ENCODE measurements at regions not wholly inside any gene's neighbourhood (a gene's known extent, or its start where the extent isn't known, plus 50 kb on each side); places are given as distances from the start of the nearest gene placed in this dataset.
A peak's percentile ranks its signal among the peaks of the same experiment; 100 is the strongest.

- no peak overlapping the region for H3K4me3 ChIP-seq (ENCODE audit: low read length)
- H3F3A ChIP-seq (ENCODE audit: insufficient read depth, low read length) = no peaks in the 10 kb centered on the region
- no peaks in the 10 kb centered on the region for H3K36me3 ChIP-seq (replicated peaks; ENCODE audit: insufficient read depth, low read length)
- H3K9ac ChIP-seq (ENCODE audit: low read length) = no peak overlapping the region
- no peaks in the 10 kb centered on the region for H3K4me1 ChIP-seq (ENCODE audit: low read length)
- H2AFZ ChIP-seq (ENCODE audit: low read length) = no peak overlapping the region
- DNase-seq = no peak
- no peak overlapping the region for H3K4me2 ChIP-seq (ENCODE audit: low read depth, low read length)
- no peaks in the 10 kb centered on the region for H4K20me1 ChIP-seq (ENCODE audit: insufficient read depth, low read length)
- no peak overlapping the region for H3K27ac ChIP-seq (ENCODE audit: low read length)
- H3K9me2 ChIP-seq (replicated peaks; ENCODE audit: insufficient read depth, low read length) = no peaks in the 10 kb centered on the region
- H3K9me3 ChIP-seq (replicated peaks; ENCODE audit: insufficient read depth, low read length) = no peaks in the 10 kb centered on the region
- H3K79me2 ChIP-seq (ENCODE audit: low read length) = no peaks in the 10 kb centered on the region
- H3K27me3 ChIP-seq (replicated peaks; ENCODE audit: insufficient read depth, low read length) = no peaks in the 10 kb centered on the region
- TF ChIP-seq, protein P1, sequence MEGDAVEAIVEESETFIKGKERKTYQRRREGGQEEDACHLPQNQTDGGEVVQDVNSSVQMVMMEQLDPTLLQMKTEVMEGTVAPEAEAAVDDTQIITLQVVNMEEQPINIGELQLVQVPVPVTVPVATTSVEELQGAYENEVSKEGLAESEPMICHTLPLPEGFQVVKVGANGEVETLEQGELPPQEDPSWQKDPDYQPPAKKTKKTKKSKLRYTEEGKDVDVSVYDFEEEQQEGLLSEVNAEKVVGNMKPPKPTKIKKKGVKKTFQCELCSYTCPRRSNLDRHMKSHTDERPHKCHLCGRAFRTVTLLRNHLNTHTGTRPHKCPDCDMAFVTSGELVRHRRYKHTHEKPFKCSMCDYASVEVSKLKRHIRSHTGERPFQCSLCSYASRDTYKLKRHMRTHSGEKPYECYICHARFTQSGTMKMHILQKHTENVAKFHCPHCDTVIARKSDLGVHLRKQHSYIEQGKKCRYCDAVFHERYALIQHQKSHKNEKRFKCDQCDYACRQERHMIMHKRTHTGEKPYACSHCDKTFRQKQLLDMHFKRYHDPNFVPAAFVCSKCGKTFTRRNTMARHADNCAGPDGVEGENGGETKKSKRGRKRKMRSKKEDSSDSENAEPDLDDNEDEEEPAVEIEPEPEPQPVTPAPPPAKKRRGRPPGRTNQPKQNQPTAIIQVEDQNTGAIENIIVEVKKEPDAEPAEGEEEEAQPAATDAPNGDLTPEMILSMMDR (IDR thresholded peaks at IDR 0.05; ENCODE audit: low read length) = no peak
- TF ChIP-seq EZH2 (optimal IDR thresholded peaks at IDR 0.05; ENCODE audit: low read depth, low read length) = no peak
- no peak for TF ChIP-seq EZH2phosphoT487 (IDR thresholded peaks at IDR 0.05; ENCODE audit: low read length)
Measured at GRCh38 chr11:32229576-32230240, 138.8 kb downstream of the RCN1 start.

- H3K9me3 ChIP-seq (replicated peaks; ENCODE audit: insufficient read depth, low read length) = no peaks in the 10 kb centered on the region
- no peaks in the 10 kb centered on the region for H3K27me3 ChIP-seq (replicated peaks; ENCODE audit: insufficient read depth, low read length)
- no peaks in the 10 kb centered on the region for H3K79me2 ChIP-seq (ENCODE audit: low read length)
- H3K4me2 ChIP-seq (ENCODE audit: low read depth, low read length) = no peak overlapping the region
- no peaks in the 10 kb centered on the region for H3K36me3 ChIP-seq (replicated peaks; ENCODE audit: insufficient read depth, low read length)
- H3K4me1 ChIP-seq (ENCODE audit: low read length) = no peaks in the 10 kb centered on the region
- H3K4me3 ChIP-seq (ENCODE audit: low read length) = no peak overlapping the region
- no peak for TF ChIP-seq EZH2 (optimal IDR thresholded peaks at IDR 0.05; ENCODE audit: low read depth, low read length)
- TF ChIP-seq, protein P1 (IDR thresholded peaks at IDR 0.05; ENCODE audit: low read length) = peak; percentile 86
- no peaks in the 10 kb centered on the region for H4K20me1 ChIP-seq (ENCODE audit: insufficient read depth, low read length)
- H3K9ac ChIP-seq (ENCODE audit: low read length) = no peak overlapping the region
- H3K9me2 ChIP-seq (replicated peaks; ENCODE audit: insufficient read depth, low read length) = no peaks in the 10 kb centered on the region
- no peak overlapping the region for H3K27ac ChIP-seq (ENCODE audit: low read length)
- H2AFZ ChIP-seq (ENCODE audit: low read length) = peak overlapping the region; percentile 25; the same call in 1 of the 2 replicates
- no peaks in the 10 kb centered on the region for H3F3A ChIP-seq (ENCODE audit: insufficient read depth, low read length)
- peak; percentile 63 for DNase-seq
Measured at GRCh38 chr11:32231909-32232493, 141.1 kb downstream of the RCN1 start.

DNA sequence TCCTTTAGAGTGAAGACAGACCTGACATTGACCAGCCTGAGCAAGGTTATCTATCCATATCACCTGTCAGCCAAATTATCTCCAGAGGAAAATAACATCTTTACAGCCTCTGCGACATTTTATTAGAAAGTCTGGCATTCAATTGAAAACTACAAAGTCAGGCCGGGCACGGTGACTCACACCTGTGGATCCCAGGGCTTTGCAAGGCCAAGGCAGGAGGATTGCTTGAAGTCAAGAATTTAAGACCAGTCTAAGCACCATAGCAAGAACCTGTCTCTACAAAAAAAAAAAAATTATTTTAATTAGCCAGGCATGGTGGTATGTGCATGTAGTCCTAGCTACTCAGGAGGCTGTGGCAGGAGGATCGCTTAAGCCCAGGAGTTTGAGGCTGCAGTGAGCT, 141.6 kb downstream of the RCN1 start:
- no peak overlapping the region for H3K27ac ChIP-seq (ENCODE audit: low read length)
- H3K36me3 ChIP-seq (replicated peaks; ENCODE audit: insufficient read depth, low read length) = no peaks in the 10 kb centered on the region
- H2AFZ ChIP-seq (ENCODE audit: low read length) = no peak overlapping the region
- H3K4me1 ChIP-seq (ENCODE audit: low read length) = no peaks in the 10 kb centered on the region
- no peak overlapping the region for H3K4me3 ChIP-seq (ENCODE audit: low read length)
- H3K9me3 ChIP-seq (replicated peaks; ENCODE audit: insufficient read depth, low read length) = no peaks in the 10 kb centered on the region
- H3K79me2 ChIP-seq (ENCODE audit: low read length) = no peaks in the 10 kb centered on the region
- H3K9me2 ChIP-seq (replicated peaks; ENCODE audit: insufficient read depth, low read length) = no peaks in the 10 kb centered on the region
- H3K9ac ChIP-seq (ENCODE audit: low read length) = no peak overlapping the region
- DNase-seq = no peak
- H4K20me1 ChIP-seq (ENCODE audit: insufficient read depth, low read length) = no peaks in the 10 kb centered on the region
- no peak overlapping the region for H3K4me2 ChIP-seq (ENCODE audit: low read depth, low read length)
- TF ChIP-seq, protein P1 (IDR thresholded peaks at IDR 0.05; ENCODE audit: low read length) = no peak
- TF ChIP-seq EZH2phosphoT487 (IDR thresholded peaks at IDR 0.05; ENCODE audit: low read length) (no peak), EZH2 (optimal IDR thresholded peaks at IDR 0.05; ENCODE audit: low read depth, low read length) (no peak)
- H3K27me3 ChIP-seq (replicated peaks; ENCODE audit: insufficient read depth, low read length) = no peaks in the 10 kb centered on the region
- no peaks in the 10 kb centered on the region for H3F3A ChIP-seq (ENCODE audit: insufficient read depth, low read length)

Data from MM.1S (cell line).